ENCODE measurements at regions not wholly inside any gene's neighbourhood (a gene's known extent, or its start where the extent isn't known, plus 50 kb on each side); places are given as distances from the start of the nearest gene placed in this dataset.

- no peaks in the 10 kb centered on the region for H3K9me3 ChIP-seq (ENCODE audit: low read depth)
- H3K9me2 ChIP-seq (replicated peaks; ENCODE audit: insufficient read depth), result no peaks in the 10 kb centered on the region
- no peak overlapping the region for H3K4me2 ChIP-seq
- no peak overlapping the region for H3K27ac ChIP-seq
- no peak for TF ChIP-seq EZH2 (IDR thresholded peaks at IDR 0.05; ENCODE audit: borderline replicate concordance)
- no peak for TF ChIP-seq EZH2phosphoT487 (IDR thresholded peaks at IDR 0.05; ENCODE audit: low read depth, severe bottlenecking, unreplicated experiment)
- TF ChIP-seq, protein P1, sequence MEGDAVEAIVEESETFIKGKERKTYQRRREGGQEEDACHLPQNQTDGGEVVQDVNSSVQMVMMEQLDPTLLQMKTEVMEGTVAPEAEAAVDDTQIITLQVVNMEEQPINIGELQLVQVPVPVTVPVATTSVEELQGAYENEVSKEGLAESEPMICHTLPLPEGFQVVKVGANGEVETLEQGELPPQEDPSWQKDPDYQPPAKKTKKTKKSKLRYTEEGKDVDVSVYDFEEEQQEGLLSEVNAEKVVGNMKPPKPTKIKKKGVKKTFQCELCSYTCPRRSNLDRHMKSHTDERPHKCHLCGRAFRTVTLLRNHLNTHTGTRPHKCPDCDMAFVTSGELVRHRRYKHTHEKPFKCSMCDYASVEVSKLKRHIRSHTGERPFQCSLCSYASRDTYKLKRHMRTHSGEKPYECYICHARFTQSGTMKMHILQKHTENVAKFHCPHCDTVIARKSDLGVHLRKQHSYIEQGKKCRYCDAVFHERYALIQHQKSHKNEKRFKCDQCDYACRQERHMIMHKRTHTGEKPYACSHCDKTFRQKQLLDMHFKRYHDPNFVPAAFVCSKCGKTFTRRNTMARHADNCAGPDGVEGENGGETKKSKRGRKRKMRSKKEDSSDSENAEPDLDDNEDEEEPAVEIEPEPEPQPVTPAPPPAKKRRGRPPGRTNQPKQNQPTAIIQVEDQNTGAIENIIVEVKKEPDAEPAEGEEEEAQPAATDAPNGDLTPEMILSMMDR (IDR thresholded peaks at IDR 0.05; ENCODE audit: poor library complexity), result no peak
- H3K27me3 ChIP-seq, result no peaks in the 10 kb centered on the region
- no peaks in the 10 kb centered on the region for H3K79me2 ChIP-seq
- no peaks in the 10 kb centered on the region for H4K20me1 ChIP-seq (ENCODE audit: insufficient read depth, poor library complexity, severe bottlenecking)
- 97% methylated on average over 3 of the region's 3 CpGs for WGBS (ENCODE audit: low lambda C conversion rate, missing lambda C conversion rate)
- no peak overlapping the region for H3K4me3 ChIP-seq
- no peaks in the 10 kb centered on the region for H3K36me3 ChIP-seq (replicated peaks; ENCODE audit: insufficient read depth, low read depth)
- peaks cover 10% of the 10 kb centered on the region for H3K4me1 ChIP-seq (ENCODE audit: insufficient read depth)
- no peak overlapping the region for H2AFZ ChIP-seq
- DNase-seq (ENCODE audit: low spot score), result no peak
Measured at GRCh38 chr9:89845321-89845720, 240.5 kb downstream of the GADD45G start.

GRCh38 chr9:89845862-89846261 lies 241.1 kb downstream of the GADD45G start:
- H3K27ac ChIP-seq, result no peak overlapping the region
- no peaks in the 10 kb centered on the region for H3K79me2 ChIP-seq
- DNase-seq (ENCODE audit: low spot score), result no peak
- H3K27me3 ChIP-seq, result no peaks in the 10 kb centered on the region
- no peak for TF ChIP-seq EZH2 (IDR thresholded peaks at IDR 0.05; ENCODE audit: borderline replicate concordance)
- TF ChIP-seq, protein P1 (IDR thresholded peaks at IDR 0.05; ENCODE audit: poor library complexity), result no peak
- no peak for TF ChIP-seq EZH2phosphoT487 (IDR thresholded peaks at IDR 0.05; ENCODE audit: low read depth, severe bottlenecking, unreplicated experiment)
- no peaks in the 10 kb centered on the region for H3K9me3 ChIP-seq (ENCODE audit: low read depth)
- no peaks in the 10 kb centered on the region for H3K9me2 ChIP-seq (replicated peaks; ENCODE audit: insufficient read depth)
- H4K20me1 ChIP-seq (ENCODE audit: insufficient read depth, poor library complexity, severe bottlenecking), result no peaks in the 10 kb centered on the region
- H3K36me3 ChIP-seq (replicated peaks; ENCODE audit: insufficient read depth, low read depth), result no peaks in the 10 kb centered on the region
- no peak overlapping the region for H3K4me3 ChIP-seq
- peaks cover 14% of the 10 kb centered on the region for H3K4me1 ChIP-seq (ENCODE audit: insufficient read depth)
- WGBS (ENCODE audit: low lambda C conversion rate, missing lambda C conversion rate), result 94% methylated on average over 9 of the region's 9 CpGs
- H2AFZ ChIP-seq, result no peak overlapping the region
- H3K4me2 ChIP-seq, result no peak overlapping the region

DNA sequence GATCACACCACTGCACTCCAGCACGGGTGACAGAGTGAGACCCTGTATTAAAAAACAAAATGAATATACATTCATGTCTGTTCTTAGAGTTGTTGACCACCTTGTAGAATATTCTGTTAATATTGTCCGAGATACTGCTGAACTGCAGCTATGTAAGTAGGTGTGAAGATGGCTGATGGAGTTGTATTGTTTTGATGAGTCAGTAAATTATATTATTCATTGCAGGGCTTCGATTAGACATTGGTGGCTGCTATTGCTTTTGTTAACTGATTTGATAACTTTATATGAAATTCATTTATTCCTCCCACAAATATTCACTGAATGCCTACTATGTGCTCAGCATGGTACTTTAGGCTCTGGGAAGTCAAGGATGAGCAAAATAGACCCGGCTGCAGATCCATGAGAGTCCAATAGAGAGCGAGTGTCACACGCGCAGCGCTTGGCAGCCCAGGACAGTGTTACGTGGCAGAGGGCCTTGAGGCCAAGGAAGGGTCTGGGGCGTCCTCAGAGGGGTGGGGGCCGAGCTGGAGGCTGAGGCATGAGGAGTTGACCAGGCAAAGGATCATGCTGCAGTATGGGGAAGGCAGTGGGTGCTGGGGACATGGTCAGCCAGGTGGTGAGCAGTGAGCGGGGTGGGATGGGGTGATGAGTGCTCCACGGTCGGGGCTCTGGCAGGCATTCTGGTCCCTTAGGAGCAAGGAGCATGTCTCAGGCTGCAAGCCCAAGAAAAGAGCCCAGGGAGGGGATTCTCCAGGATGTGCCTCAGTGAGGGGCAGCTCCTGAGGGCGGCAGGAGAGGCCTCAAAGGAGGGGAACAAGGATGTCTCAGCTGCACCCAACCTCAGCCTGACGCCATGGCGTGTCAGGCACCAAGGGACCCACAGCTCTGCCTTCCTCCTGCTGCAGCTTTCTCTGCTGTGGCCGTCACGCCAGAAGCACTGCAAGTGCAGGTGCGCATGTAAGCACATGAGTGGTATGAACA lies 243.5 kb downstream of the GADD45G start:
- Histone ChIP-seq H3K9me2 (replicated peaks; ENCODE audit: insufficient read depth) (no peaks in the 10 kb centered on the region), H3K27ac (no peak overlapping the region), H3K4me1 (ENCODE audit: insufficient read depth) (peaks cover 9% of the 10 kb centered on the region), H3K36me3 (replicated peaks; ENCODE audit: insufficient read depth, low read depth) (no peaks in the 10 kb centered on the region), H3K9me3 (ENCODE audit: low read depth) (no peaks in the 10 kb centered on the region), H3K79me2 (no peaks in the 10 kb centered on the region), H3K27me3 (no peaks in the 10 kb centered on the region), H3K4me2 (no peak overlapping the region), H2AFZ (no peak overlapping the region), H3K4me3 (no peak overlapping the region), H4K20me1 (ENCODE audit: insufficient read depth, poor library complexity, severe bottlenecking) (no peaks in the 10 kb centered on the region)
- 89% methylated on average over 20 of the region's 20 CpGs for WGBS (ENCODE audit: low lambda C conversion rate, missing lambda C conversion rate)
- no peak for DNase-seq (ENCODE audit: low spot score)
- TF ChIP-seq, protein P1 (IDR thresholded peaks at IDR 0.05; ENCODE audit: poor library complexity), result no peak
- no peak for TF ChIP-seq EZH2phosphoT487 (IDR thresholded peaks at IDR 0.05; ENCODE audit: low read depth, severe bottlenecking, unreplicated experiment)
- TF ChIP-seq EZH2 (IDR thresholded peaks at IDR 0.05; ENCODE audit: borderline replicate concordance), result no peak

All from hepatocyte (in vitro differentiated cells).